Left ventricle myocardium inferior (tissue), 1 donor: ENCODE measurements at regions not wholly inside any gene's neighbourhood (a gene's known extent, or its start where the extent isn't known, plus 50 kb on each side); places are given as distances from the start of the nearest gene placed in this dataset.

Experiments
- DNase-seq: peaks from one replicate; pipeline ENCODE4 v3.0.0-alpha.2; 2020
- H3K27ac ChIP-seq: fragments of 200-600 bp; replicated peaks from 2 replicates; pipeline ENCODE4 v1.8.0; 2021
- H3K27me3 ChIP-seq: fragments of 200-600 bp; 2 replicates; pipeline ENCODE4 v1.8.0; 2021; ENCODE audit warnings: low read depth
- H3K36me3 ChIP-seq: fragments of 200-600 bp; 2 replicates; pipeline ENCODE4 v1.8.0; 2021
- H3K4me1 ChIP-seq: fragments of 200-600 bp; 2 replicates; pipeline ENCODE4 v1.8.0; 2021
- H3K4me3 ChIP-seq: fragments of 200-600 bp; 2 replicates; pipeline ENCODE4 v1.8.0; 2021; ENCODE audit warnings: mild to moderate bottlenecking, moderate library complexity
- H3K9me3 ChIP-seq: fragments of 200-600 bp; replicated peaks from 2 replicates; pipeline ENCODE4 v1.8.0; 2021
- intact Hi-C: fragments of 100-400 bp; cut with micrococcal nuclease; formaldehyde crosslinking; loops from one replicate; pipeline ENCODE4 v1.11.0; 2022
- TF ChIP-seq, protein P1 (sequence below): fragments of 200-600 bp; IDR thresholded peaks from 2 replicates; pipeline ENCODE4 v1.8.0; 2021; ENCODE audit warnings: antibody characterized with exemption, mild to moderate bottlenecking, borderline replicate concordance
- donor health status: DM: no; HTN: yes; CAD: no; lungs with severe emphysema.

DNA sequence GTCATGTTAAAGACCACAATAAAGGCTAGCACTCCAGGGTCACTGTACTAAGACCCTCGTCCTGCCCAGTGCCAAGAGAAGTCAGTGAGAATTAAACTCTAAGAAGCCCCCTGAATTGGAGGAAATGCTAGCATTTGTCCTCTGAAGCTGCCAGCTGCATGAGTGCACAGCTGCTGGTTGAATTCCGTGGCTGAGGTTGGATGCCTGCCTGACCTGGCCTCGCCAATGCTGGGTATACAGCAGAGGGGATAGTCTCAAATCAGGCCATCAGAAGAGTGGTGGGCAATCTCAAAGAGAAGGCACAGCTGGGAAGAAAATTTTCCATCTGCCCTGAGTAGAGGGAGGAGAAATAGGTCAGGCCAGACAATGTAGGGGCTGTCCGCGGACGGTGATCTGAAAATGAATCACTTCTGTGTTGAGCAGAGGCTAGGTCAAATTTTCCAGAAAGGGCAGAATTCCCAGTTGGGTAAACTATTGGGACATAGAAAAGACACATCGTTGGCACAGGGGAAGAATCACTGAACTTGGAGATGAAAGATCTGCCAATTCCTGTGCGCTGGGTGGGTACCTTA is 110.5 kb upstream of the AGAP1 start:
- DNase-seq = no peak
- intact Hi-C loops = no loop called here

DNA sequence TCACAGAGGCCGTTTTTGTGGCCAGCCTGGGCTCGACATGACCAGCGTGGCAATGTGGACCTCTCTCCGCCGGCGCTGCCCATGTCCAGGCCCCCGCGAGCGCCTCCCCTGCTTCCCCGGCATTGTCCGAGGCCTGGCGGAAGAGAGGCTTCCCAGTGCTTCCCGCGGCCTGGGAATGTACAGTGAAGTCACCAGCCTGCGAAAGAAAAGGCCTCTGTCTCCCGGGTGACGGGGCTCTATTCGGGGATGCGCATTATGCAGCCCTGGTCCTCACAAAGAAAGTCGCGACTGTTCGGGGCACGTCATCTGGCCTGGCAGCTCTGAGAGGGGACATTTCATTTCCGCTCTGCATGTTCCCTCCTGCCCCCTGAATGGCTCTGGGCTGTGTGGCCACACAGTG is 109.2 kb upstream of the AGAP1 start:
- Histone ChIP-seq H3K36me3 (no peaks in the 10 kb centered on the region), H3K9me3 (no peaks in the 10 kb centered on the region), H3K4me3 (no peak overlapping the region), H3K4me1 (no peaks in the 10 kb centered on the region), H3K27me3 (peaks cover 32% of the 10 kb centered on the region), H3K27ac (no peak overlapping the region)
- intact Hi-C loops = no loop called here
- TF ChIP-seq, protein P1, sequence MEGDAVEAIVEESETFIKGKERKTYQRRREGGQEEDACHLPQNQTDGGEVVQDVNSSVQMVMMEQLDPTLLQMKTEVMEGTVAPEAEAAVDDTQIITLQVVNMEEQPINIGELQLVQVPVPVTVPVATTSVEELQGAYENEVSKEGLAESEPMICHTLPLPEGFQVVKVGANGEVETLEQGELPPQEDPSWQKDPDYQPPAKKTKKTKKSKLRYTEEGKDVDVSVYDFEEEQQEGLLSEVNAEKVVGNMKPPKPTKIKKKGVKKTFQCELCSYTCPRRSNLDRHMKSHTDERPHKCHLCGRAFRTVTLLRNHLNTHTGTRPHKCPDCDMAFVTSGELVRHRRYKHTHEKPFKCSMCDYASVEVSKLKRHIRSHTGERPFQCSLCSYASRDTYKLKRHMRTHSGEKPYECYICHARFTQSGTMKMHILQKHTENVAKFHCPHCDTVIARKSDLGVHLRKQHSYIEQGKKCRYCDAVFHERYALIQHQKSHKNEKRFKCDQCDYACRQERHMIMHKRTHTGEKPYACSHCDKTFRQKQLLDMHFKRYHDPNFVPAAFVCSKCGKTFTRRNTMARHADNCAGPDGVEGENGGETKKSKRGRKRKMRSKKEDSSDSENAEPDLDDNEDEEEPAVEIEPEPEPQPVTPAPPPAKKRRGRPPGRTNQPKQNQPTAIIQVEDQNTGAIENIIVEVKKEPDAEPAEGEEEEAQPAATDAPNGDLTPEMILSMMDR = no peak
- no peak for DNase-seq

More for the DNA sequence above, 110.5 kb upstream of the AGAP1 start:
- Histone ChIP-seq H3K36me3 (no peaks in the 10 kb centered on the region), H3K27ac (no peak overlapping the region), H3K27me3 (peaks cover 44% of the 10 kb centered on the region), H3K4me1 (no peaks in the 10 kb centered on the region), H3K9me3 (no peaks in the 10 kb centered on the region), H3K4me3 (no peak overlapping the region)
- TF ChIP-seq, protein P1 = no peak

DNA sequence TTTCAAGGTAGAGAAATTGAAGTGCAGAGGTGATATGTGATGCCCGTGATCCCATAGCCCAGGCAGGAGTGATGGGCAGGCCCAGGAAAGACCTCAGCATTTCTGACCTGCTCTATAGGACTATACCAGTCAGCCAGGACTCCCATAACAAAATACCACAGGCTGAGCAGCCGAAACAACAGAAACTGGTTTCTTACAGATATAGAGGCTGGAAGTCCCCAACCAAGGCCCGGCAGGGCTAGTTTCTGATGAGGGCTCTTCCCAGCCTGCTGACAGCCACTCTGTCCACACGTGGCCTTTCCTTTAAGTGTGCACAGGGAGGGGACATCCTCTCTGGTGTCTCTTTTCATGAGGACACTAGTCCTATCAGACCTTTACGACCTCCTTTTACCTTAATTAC is 104.2 kb upstream of the AGAP1 start:
- intact Hi-C loops = no loop called here
- Histone ChIP-seq H3K27me3 (peaks cover 37% of the 10 kb centered on the region), H3K9me3 (no peaks in the 10 kb centered on the region), H3K4me3 (no peak overlapping the region), H3K27ac (no peak overlapping the region), H3K4me1 (no peaks in the 10 kb centered on the region), H3K36me3 (no peaks in the 10 kb centered on the region)
- no peak for DNase-seq
- TF ChIP-seq, protein P1 = no peak

DNA sequence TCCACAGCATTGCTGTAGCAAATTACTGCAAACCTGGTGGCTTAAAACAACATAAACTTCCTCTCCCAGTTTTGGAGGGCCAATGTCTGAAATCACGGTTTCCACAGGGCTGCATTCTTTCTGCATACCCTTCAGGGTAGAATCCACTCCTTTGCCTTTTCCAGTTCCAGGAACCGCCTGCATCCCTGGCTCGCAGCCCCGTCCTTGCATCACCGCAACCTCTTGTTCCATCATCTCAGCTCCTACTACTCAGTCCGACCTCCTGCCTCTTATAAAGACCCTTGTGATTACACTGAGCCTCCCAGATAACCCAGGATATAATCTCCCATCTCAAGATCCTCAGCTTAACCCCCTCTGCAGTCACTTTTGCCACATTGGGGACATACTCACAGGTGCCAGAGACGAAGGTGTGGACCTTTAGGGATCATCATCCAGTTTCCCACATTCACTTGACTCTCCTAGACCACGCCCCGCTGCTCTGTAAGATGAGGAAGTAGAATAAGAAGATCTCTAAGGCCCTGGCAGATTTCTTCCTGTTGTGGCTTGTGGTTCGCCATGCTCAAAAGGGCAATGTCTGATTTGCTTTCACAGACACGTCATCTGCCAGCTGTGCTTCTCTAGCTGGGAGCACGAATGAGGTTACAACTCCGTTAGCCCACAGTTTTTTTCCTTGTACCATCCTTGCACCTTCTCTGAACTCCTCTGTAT is 103.6 kb upstream of the AGAP1 start:
- no peak for DNase-seq
- Histone ChIP-seq H3K9me3 (no peaks in the 10 kb centered on the region), H3K36me3 (no peaks in the 10 kb centered on the region), H3K4me1 (no peaks in the 10 kb centered on the region), H3K27ac (no peak overlapping the region), H3K4me3 (no peak overlapping the region), H3K27me3 (peaks cover 32% of the 10 kb centered on the region)
- intact Hi-C loops = no loop called here
- TF ChIP-seq, protein P1 = no peak

DNA sequence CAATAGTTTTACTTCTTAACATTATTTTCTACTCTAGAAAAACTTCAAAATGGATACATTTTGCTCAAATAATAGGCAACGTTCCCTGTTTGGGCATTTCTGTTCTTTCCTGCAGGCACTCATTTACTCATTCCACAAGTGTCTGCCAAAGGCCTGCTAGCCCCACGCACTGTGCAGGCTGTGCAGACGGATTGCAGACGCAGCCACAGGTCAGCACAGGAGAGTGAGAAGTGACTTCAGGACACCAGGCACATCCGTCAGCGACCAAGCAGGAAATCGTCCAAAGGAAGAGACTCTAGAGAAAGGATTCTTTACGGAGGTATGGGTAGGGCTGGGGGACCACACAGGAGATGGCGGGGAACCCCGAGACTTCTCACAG is 103.0 kb upstream of the AGAP1 start:
- H3K4me1 ChIP-seq = no peaks in the 10 kb centered on the region
- intact Hi-C loops = no loop called here
- H3K27me3 ChIP-seq = peaks cover 32% of the 10 kb centered on the region
- H3K36me3 ChIP-seq = no peaks in the 10 kb centered on the region
- no peak overlapping the region for H3K27ac ChIP-seq
- H3K4me3 ChIP-seq = no peak overlapping the region
- H3K9me3 ChIP-seq = no peaks in the 10 kb centered on the region
- TF ChIP-seq, protein P1 = no peak
- DNase-seq = no peak
